WTC11 (cell line): ENCODE measurements at regions not wholly inside any gene's neighbourhood (a gene's known extent, or its start where the extent isn't known, plus 50 kb on each side); places are given as distances from the start of the nearest gene placed in this dataset.

Experiments
- ATAC-seq: fragments of 200-7000 bp; cut with Tn5 transposase; 2 replicates; pipeline ENCODE4 v1.10.0; 2021; ENCODE audit warnings: mild to moderate bottlenecking, moderate library complexity
- CTCF ChIA-PET: fragments of 300-600 bp; sonication (Branson Sonifier 250); formaldehyde crosslinking; loops from one replicate; lab custom pipeline; 2021; ENCODE audit warnings: antibody characterized with exemption; lab: Charles Lee
- POLR2A ChIA-PET: fragments of 350-600 bp; sonication (Branson Sonifier 250); formaldehyde crosslinking; loops from one replicate; lab custom pipeline; 2021; ENCODE audit warnings: antibody characterized with exemption; lab: Charles Lee
- DNase-seq: peaks from one replicate; pipeline ENCODE4 v3.0.0; 2021; ENCODE audit warnings: low spot score
- H3K27ac Mint-ChIP-seq: 2 replicates; pipeline ENCODE4 v1.8.0; 2021; ENCODE audit warnings: mixed read lengths
- H3K27me3 Mint-ChIP-seq: 2 replicates; pipeline ENCODE4 v1.8.0; 2021; ENCODE audit warnings: low read depth, mild to moderate bottlenecking, moderate library complexity, mixed read lengths
- H3K36me3 Mint-ChIP-seq: 2 replicates; pipeline ENCODE4 v1.8.0; 2021; ENCODE audit warnings: mixed read lengths
- H3K4me1 Mint-ChIP-seq: 2 replicates; pipeline ENCODE4 v1.8.0; 2022; ENCODE audit warnings: mixed read lengths
- H3K4me3 Mint-ChIP-seq: 2 replicates; pipeline ENCODE4 v1.8.0; 2021; ENCODE audit warnings: mild to moderate bottlenecking, moderate library complexity, mixed read lengths
- H3K9me3 Mint-ChIP-seq: 2 replicates; pipeline ENCODE4 v1.8.0; 2021; ENCODE audit warnings: mixed read lengths
- ATF3 ChIP-seq: sonication (generic); formaldehyde crosslinking; conservative IDR thresholded peaks from 2 replicates; pipeline ENCODE4 v1.8.1; 2022; ENCODE audit warnings: mild to moderate bottlenecking, missing genetic modification reagents
- E2F1 ChIP-seq: sonication (generic); formaldehyde crosslinking; IDR thresholded peaks from 2 replicates; pipeline ENCODE4 v1.8.0; 2022; ENCODE audit warnings: mild to moderate bottlenecking, missing genetic modification reagents
- ELF4 ChIP-seq: sonication (generic); formaldehyde crosslinking; IDR thresholded peaks from 2 replicates; pipeline ENCODE4 v1.8.1; 2022; ENCODE audit warnings: low read depth, mild to moderate bottlenecking, moderate library complexity, missing genetic modification reagents
- ESRRA ChIP-seq: sonication (generic); formaldehyde crosslinking; IDR thresholded peaks from 2 replicates; pipeline ENCODE4 v1.8.1; 2022; ENCODE audit warnings: mild to moderate bottlenecking, missing genetic modification reagents, borderline replicate concordance
- FOXJ3 ChIP-seq: sonication (generic); formaldehyde crosslinking; IDR thresholded peaks from 2 replicates; pipeline ENCODE4 v1.9.0; 2021; ENCODE audit warnings: missing genetic modification reagents, mild to moderate bottlenecking, borderline replicate concordance
- FOXK1 ChIP-seq: sonication (generic); formaldehyde crosslinking; IDR thresholded peaks from 2 replicates; pipeline ENCODE4 v1.8.0; 2022; ENCODE audit warnings: mild to moderate bottlenecking, moderate library complexity, missing genetic modification reagents
- FOXP1 ChIP-seq: sonication (generic); formaldehyde crosslinking; IDR thresholded peaks from 2 replicates; pipeline ENCODE4 v1.8.0; 2022; ENCODE audit warnings: missing genetic modification reagents, mild to moderate bottlenecking, moderate library complexity, borderline replicate concordance
- HMGXB4 ChIP-seq: sonication (generic); formaldehyde crosslinking; IDR thresholded peaks from 2 replicates; pipeline ENCODE4 v1.8.1; 2023; ENCODE audit warnings: mild to moderate bottlenecking, moderate library complexity, missing genetic modification reagents
- IRF2 ChIP-seq: sonication (generic); formaldehyde crosslinking; IDR thresholded peaks from 2 replicates; pipeline ENCODE4 v1.8.0; 2022; ENCODE audit warnings: low read depth, missing genetic modification reagents, borderline replicate concordance
- JUN ChIP-seq: sonication (generic); formaldehyde crosslinking; IDR thresholded peaks from 2 replicates; pipeline ENCODE4 v1.8.0; 2023; ENCODE audit warnings: mild to moderate bottlenecking, missing genetic modification reagents
- MXD4 ChIP-seq: fragments of 250-450 bp; sonication (Bioruptor Pico); IDR thresholded peaks from 2 replicates; pipeline ENCODE4 v1.8.0; 2021; ENCODE audit warnings: mild to moderate bottlenecking, moderate library complexity, borderline replicate concordance
- MYBL2 ChIP-seq: sonication (generic); formaldehyde crosslinking; IDR thresholded peaks from 2 replicates; pipeline ENCODE4 v1.8.1; 2023; ENCODE audit warnings: mild to moderate bottlenecking, moderate library complexity, missing genetic modification reagents
- NR3C1 ChIP-seq: sonication (generic); formaldehyde crosslinking; conservative IDR thresholded peaks from 2 replicates; pipeline ENCODE4 v1.8.1; 2023; ENCODE audit warnings: low read depth, mild to moderate bottlenecking, missing genetic modification reagents
- OVOL2 ChIP-seq: fragments of 250-450 bp; sonication (Bioruptor Pico); IDR thresholded peaks from 2 replicates; pipeline ENCODE4 v1.9.0; 2021; ENCODE audit warnings: mild to moderate bottlenecking, borderline replicate concordance
- PRRX2 ChIP-seq: fragments of 250-450 bp; sonication (Bioruptor Pico); IDR thresholded peaks from 2 replicates; pipeline ENCODE4 v1.8.0; 2021; ENCODE audit warnings: mild to moderate bottlenecking
- SP1 ChIP-seq: sonication (generic); formaldehyde crosslinking; conservative IDR thresholded peaks from 2 replicates; pipeline ENCODE4 v1.8.1; 2022; ENCODE audit warnings: missing genetic modification reagents
- USF1 ChIP-seq: sonication (generic); formaldehyde crosslinking; IDR thresholded peaks from 2 replicates; pipeline ENCODE4 v1.8.0; 2022; ENCODE audit warnings: mild to moderate bottlenecking, missing genetic modification reagents
- ZNF138 ChIP-seq: sonication (generic); formaldehyde crosslinking; conservative IDR thresholded peaks from 2 replicates; pipeline ENCODE4 v1.8.1; 2022; ENCODE audit warnings: mild to moderate bottlenecking, moderate library complexity, missing genetic modification reagents
- ZNF281 ChIP-seq: sonication (generic); formaldehyde crosslinking; IDR thresholded peaks from 2 replicates; pipeline ENCODE4 v1.8.0; 2023; ENCODE audit warnings: mild to moderate bottlenecking, missing genetic modification reagents
- ZNF317 ChIP-seq: sonication (generic); formaldehyde crosslinking; IDR thresholded peaks from 2 replicates; pipeline ENCODE4 v1.8.1; 2023; ENCODE audit warnings: low read depth, mild to moderate bottlenecking, moderate library complexity, missing genetic modification reagents, borderline replicate concordance
- ZNF416 ChIP-seq: fragments of 250-450 bp; sonication (Bioruptor Pico); IDR thresholded peaks from 2 replicates; pipeline ENCODE4 v1.9.0; 2021; ENCODE audit warnings: mild to moderate bottlenecking, inconsistent platforms
- ZNF423 ChIP-seq: fragments of 250-450 bp; sonication (Bioruptor Pico); IDR thresholded peaks from 2 replicates; pipeline ENCODE4 v2.1.2; 2022; ENCODE audit warnings: mild to moderate bottlenecking, moderate library complexity
- ZNF512 ChIP-seq: sonication (generic); formaldehyde crosslinking; IDR thresholded peaks from 2 replicates; pipeline ENCODE4 v1.8.1; 2022; ENCODE audit warnings: missing genetic modification reagents, borderline replicate concordance
- ZNF671 ChIP-seq: fragments of 250-450 bp; sonication (Bioruptor Pico); IDR thresholded peaks from 2 replicates; pipeline ENCODE4 v1.8.0; 2021; ENCODE audit warnings: mild to moderate bottlenecking

- Mint-ChIP-seq H3K4me3 (no peak overlapping the region), H3K36me3 (0 out of 2 replicates have a peak, but pooled peaks cover 4% of the 10 kb centered on the region), H3K9me3 (peaks cover 14% of the 10 kb centered on the region), H3K27me3 (peaks cover 2% of the 10 kb centered on the region; the same call in 1 of the 2 replicates), H3K4me1 (peaks cover 21% of the 10 kb centered on the region), H3K27ac (no peak overlapping the region)
- DNase-seq (no peak), ATAC-seq (no peak)
- ChIA-PET POLR2A (no interaction called here), CTCF (interaction anchor here (1.2 kb wide), 1 partner anchor 45 kb away, joined by 5 read pairs; no protein-coding TSS in a partner anchor)
- TF ChIP-seq FOXK1 (no peak), ZNF512 (no peak), SP1 (CRISPR knock-in tag) (no peak), USF1 (CRISPR knock-in tag) (no peak), PRRX2 (no peak), FOXJ3 (no peak), E2F1 (no peak), ZNF671 (no peak), NR3C1 (CRISPR knock-in tag) (no peak), ZNF416 (no peak), ZNF281 (CRISPR knock-in tag) (no peak), JUN (no peak)
Measured at GRCh38 chr1:22371408-22371807, 80.2 kb upstream of the ZBTB40 start.

GRCh38 chr1:22373252-22373651 is 78.4 kb upstream of the ZBTB40 start:
- peaks cover 27% of the 10 kb centered on the region for H3K4me1 Mint-ChIP-seq
- CTCF ChIA-PET = interaction anchor here (1.1 to 1.8 kb wide), 3 partner anchors 9 to 98 kb away, joined by 3 to 5 read pairs (median 4); no protein-coding TSS in a partner anchor
- H3K27me3 Mint-ChIP-seq = peaks cover 2% of the 10 kb centered on the region; the same call in 1 of the 2 replicates
- POLR2A ChIA-PET = no interaction called here
- ATAC-seq (no peak), DNase-seq (no peak)
- 0 out of 2 replicates have a peak, but pooled peaks cover 4% of the 10 kb centered on the region for H3K36me3 Mint-ChIP-seq
- H3K9me3 Mint-ChIP-seq = peaks cover 14% of the 10 kb centered on the region
- H3K4me3 Mint-ChIP-seq = no peak overlapping the region
- no peak overlapping the region for H3K27ac Mint-ChIP-seq
- no peak for TF ChIP-seq ZNF423
- no peak for TF ChIP-seq PRRX2
- no peak for TF ChIP-seq ZNF671
- TF ChIP-seq FOXP1 = no peak
- TF ChIP-seq ZNF317 (CRISPR knock-in tag) = no peak
- no peak for TF ChIP-seq IRF2 (CRISPR knock-in tag)
- TF ChIP-seq ZNF138 (CRISPR knock-in tag) = no peak
- TF ChIP-seq ATF3 (CRISPR knock-in tag) = no peak
- TF ChIP-seq ELF4 (CRISPR knock-in tag) = no peak
- TF ChIP-seq ZNF281 (CRISPR knock-in tag) = no peak
- TF ChIP-seq OVOL2 = no peak
- TF ChIP-seq HMGXB4 (CRISPR knock-in tag) = no peak
- no peak for TF ChIP-seq ESRRA (CRISPR knock-in tag)
- no peak for TF ChIP-seq MXD4 (CRISPR knock-in tag)
- no peak for TF ChIP-seq MYBL2 (CRISPR knock-in tag)
